HEK293 (cell line): ENCODE measurements at regions not wholly inside any gene's neighbourhood (a gene's known extent, or its start where the extent isn't known, plus 50 kb on each side); places are given as distances from the start of the nearest gene placed in this dataset.

Source experiments
- CTCF ChIA-PET: fragments of 350-600 bp; formaldehyde crosslinking; extraction: SDS; loops from one replicate; lab custom pipeline; 2021; ENCODE audit warnings: antibody characterized with exemption; lab: Yijun Ruan, JAX
- POLR2A ChIA-PET: fragments of 300-600 bp; formaldehyde crosslinking; extraction: SDS; loops from one replicate; lab custom pipeline; 2020; ENCODE audit warnings: antibody characterized with exemption, inconsistent platforms; lab: Yijun Ruan, JAX
- H3K27ac ChIP-seq: fragments of 200-500 bp; sonication (Bioruptor generic); 2 replicates; pipeline ENCODE4 v1.5.1; 2014; ENCODE audit warnings: low read depth, low read length, control low read depth, inconsistent platforms; ENCODE audit errors: extremely low read depth
- H3K36me3 ChIP-seq, 2 experiments: fragments of 200-500 bp in 1 of 2; sonication (Bioruptor generic) in 1 of 2; 1 replicate in 1 of 2; 2 replicates in 1 of 2; pipeline ENCODE4 v1.5.1; 2014 to 2017; ENCODE audit warnings: inconsistent platforms in 2 of 2, low read length in 2 of 2; ENCODE audit not compliant: control insufficient read depth in 2 of 2, insufficient read depth in 1 of 2
- H3K4me1 ChIP-seq: fragments of 200-500 bp; sonication (Bioruptor generic); 2 replicates; pipeline ENCODE4 v1.5.1; 2014; ENCODE audit warnings: mild to moderate bottlenecking, low read length, inconsistent platforms; ENCODE audit not compliant: control insufficient read depth, insufficient read depth
- H3K4me3 ChIP-seq: 2 replicates; pipeline ENCODE4 v1.5.1; 2011; ENCODE audit warnings: low read depth, mild to moderate bottlenecking, control low read depth, low read length, moderate library complexity
- H3K9me3 ChIP-seq: fragments of 200-500 bp; sonication (Bioruptor generic); 2 replicates; pipeline ENCODE4 v1.5.1; 2014; ENCODE audit warnings: low read depth, low read length, inconsistent platforms; ENCODE audit not compliant: control insufficient read depth, insufficient read depth
- GFI1B ChIP-seq: fragments of 450-650 bp; formaldehyde crosslinking; IDR thresholded peaks from 2 replicates; pipeline ENCODE4 v1.5.1; 2016; ENCODE audit warnings: missing biosample characterization, missing genetic modification characterization
- GLI4 ChIP-seq: fragments of 450-650 bp; formaldehyde crosslinking; IDR thresholded peaks from 2 replicates; pipeline ENCODE4 v1.5.1; 2016; ENCODE audit warnings: missing biosample characterization, missing genetic modification characterization
- RBAK ChIP-seq: fragments of 450-650 bp; formaldehyde crosslinking; IDR thresholded peaks from 2 replicates; pipeline ENCODE4 v1.5.1; 2016; ENCODE audit warnings: missing biosample characterization, missing genetic modification characterization
- TRIM28 ChIP-seq: IDR thresholded peaks from 2 replicates; pipeline ENCODE4 v1.6.1; 2011; ENCODE audit warnings: low read length, control low read depth, borderline replicate concordance
- WT1 ChIP-seq: fragments of 450-650 bp; formaldehyde crosslinking; IDR thresholded peaks from 2 replicates; pipeline ENCODE4 v1.5.1; 2016; ENCODE audit warnings: missing biosample characterization, missing genetic modification characterization
- ZBTB1 ChIP-seq: fragments of 450-650 bp; formaldehyde crosslinking; IDR thresholded peaks from 2 replicates; pipeline ENCODE4 v1.5.1; 2016; ENCODE audit warnings: missing biosample characterization, missing genetic modification characterization
- ZBTB17 ChIP-seq: fragments of 450-650 bp; formaldehyde crosslinking; IDR thresholded peaks from 2 replicates; pipeline ENCODE4 v1.5.1; 2016; ENCODE audit warnings: missing biosample characterization, missing genetic modification characterization
- ZFHX2 ChIP-seq: fragments of 450-650 bp; formaldehyde crosslinking; conservative IDR thresholded peaks from 2 replicates; pipeline ENCODE4 v1.5.1; 2016; ENCODE audit warnings: missing biosample characterization, missing genetic modification characterization
- ZNF16 ChIP-seq: fragments of 450-650 bp; formaldehyde crosslinking; IDR thresholded peaks from 2 replicates; pipeline ENCODE4 v1.5.1; 2016; ENCODE audit warnings: low read depth, missing biosample characterization, missing genetic modification characterization
- ZNF184 ChIP-seq: fragments of 450-650 bp; IDR thresholded peaks from 2 replicates; pipeline ENCODE4 v1.5.1; 2018; ENCODE audit warnings: missing biosample characterization, mild to moderate bottlenecking, missing genetic modification characterization
- ZNF202 ChIP-seq: fragments of 450-650 bp; formaldehyde crosslinking; IDR thresholded peaks from 2 replicates; pipeline ENCODE4 v1.5.1; 2016; ENCODE audit warnings: missing biosample characterization, missing genetic modification characterization, borderline replicate concordance
- ZNF354C ChIP-seq: fragments of 450-650 bp; formaldehyde crosslinking; IDR thresholded peaks from 2 replicates; pipeline ENCODE4 v1.5.1; 2016; ENCODE audit warnings: missing biosample characterization, missing genetic modification characterization, low read depth, borderline replicate concordance
- ZNF521 ChIP-seq: fragments of 450-650 bp; formaldehyde crosslinking; IDR thresholded peaks from 2 replicates; pipeline ENCODE4 v1.5.1; 2017; ENCODE audit warnings: missing biosample characterization, mild to moderate bottlenecking, missing genetic modification characterization
- ZNF544 ChIP-seq: fragments of 450-650 bp; formaldehyde crosslinking; IDR thresholded peaks from 2 replicates; pipeline ENCODE4 v1.5.0; 2017; ENCODE audit warnings: missing biosample characterization, missing genetic modification characterization
- ZNF555 ChIP-seq: fragments of 450-650 bp; formaldehyde crosslinking; conservative IDR thresholded peaks from 2 replicates; pipeline ENCODE4 v1.5.1; 2017; ENCODE audit warnings: missing biosample characterization, mild to moderate bottlenecking, missing genetic modification characterization, inconsistent platforms
- ZNF596 ChIP-seq: fragments of 450-650 bp; IDR thresholded peaks from 2 replicates; pipeline ENCODE4 v1.5.0; 2018; ENCODE audit warnings: missing biosample characterization, mild to moderate bottlenecking, missing genetic modification characterization, moderate library complexity
- ZNF621 ChIP-seq: fragments of 450-650 bp; formaldehyde crosslinking; IDR thresholded peaks from 2 replicates; pipeline ENCODE4 v1.5.1; 2017; ENCODE audit warnings: missing biosample characterization, missing genetic modification characterization
- ZNF623 ChIP-seq: fragments of 450-650 bp; formaldehyde crosslinking; IDR thresholded peaks from 2 replicates; pipeline ENCODE4 v1.5.1; 2016; ENCODE audit warnings: missing biosample characterization, missing genetic modification characterization
- ZNF658 ChIP-seq: fragments of 450-650 bp; formaldehyde crosslinking; IDR thresholded peaks from 2 replicates; pipeline ENCODE4; 2016; ENCODE audit warnings: missing biosample characterization, missing genetic modification characterization
- ZNF747 ChIP-seq: fragments of 450-650 bp; formaldehyde crosslinking; IDR thresholded peaks from 2 replicates; pipeline ENCODE4 v1.5.1; 2016; ENCODE audit warnings: missing biosample characterization, missing genetic modification characterization
- TF ChIP-seq, protein P1 (sequence below): fragments of 450-650 bp; formaldehyde crosslinking; IDR thresholded peaks from 2 replicates; pipeline ENCODE4 v1.5.1; 2016; ENCODE audit warnings: missing biosample characterization, missing genetic modification characterization, low read depth
- TF ChIP-seq, protein P2 (sequence below): fragments of 450-650 bp; formaldehyde crosslinking; IDR thresholded peaks from 2 replicates; pipeline ENCODE4 v1.5.1; 2017; ENCODE audit warnings: missing biosample characterization, missing genetic modification characterization
- TF ChIP-seq, protein P3 (sequence below): fragments of 450-650 bp; formaldehyde crosslinking; IDR thresholded peaks from 2 replicates; pipeline ENCODE4 v1.5.1; 2016; ENCODE audit warnings: missing biosample characterization, missing genetic modification characterization, borderline replicate concordance
- TF ChIP-seq, protein P4 (sequence below): fragments of 450-650 bp; formaldehyde crosslinking; IDR thresholded peaks from 2 replicates; pipeline ENCODE4 v1.5.1; 2016; ENCODE audit warnings: missing biosample characterization, missing genetic modification characterization

DNA sequence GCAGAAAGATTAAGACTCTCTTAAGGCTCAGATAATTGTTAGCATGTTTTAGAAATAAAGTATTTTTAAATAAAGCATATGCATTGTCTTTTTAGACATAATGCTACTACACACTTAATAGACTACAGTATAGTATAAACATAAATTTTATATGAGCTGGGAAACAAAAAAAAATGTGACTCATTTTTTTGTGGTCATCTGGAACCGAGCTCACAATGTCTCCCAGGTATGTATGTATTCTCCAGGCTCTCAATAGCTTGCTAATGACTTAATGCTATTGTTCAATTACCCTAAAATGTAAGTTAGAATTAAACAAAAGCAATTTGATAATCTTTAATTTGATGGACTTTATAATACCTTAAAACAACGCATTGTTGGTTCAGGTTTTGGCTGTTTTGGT lies 167.2 kb downstream of the NUP35 start:
- TF ChIP-seq, protein P1, sequence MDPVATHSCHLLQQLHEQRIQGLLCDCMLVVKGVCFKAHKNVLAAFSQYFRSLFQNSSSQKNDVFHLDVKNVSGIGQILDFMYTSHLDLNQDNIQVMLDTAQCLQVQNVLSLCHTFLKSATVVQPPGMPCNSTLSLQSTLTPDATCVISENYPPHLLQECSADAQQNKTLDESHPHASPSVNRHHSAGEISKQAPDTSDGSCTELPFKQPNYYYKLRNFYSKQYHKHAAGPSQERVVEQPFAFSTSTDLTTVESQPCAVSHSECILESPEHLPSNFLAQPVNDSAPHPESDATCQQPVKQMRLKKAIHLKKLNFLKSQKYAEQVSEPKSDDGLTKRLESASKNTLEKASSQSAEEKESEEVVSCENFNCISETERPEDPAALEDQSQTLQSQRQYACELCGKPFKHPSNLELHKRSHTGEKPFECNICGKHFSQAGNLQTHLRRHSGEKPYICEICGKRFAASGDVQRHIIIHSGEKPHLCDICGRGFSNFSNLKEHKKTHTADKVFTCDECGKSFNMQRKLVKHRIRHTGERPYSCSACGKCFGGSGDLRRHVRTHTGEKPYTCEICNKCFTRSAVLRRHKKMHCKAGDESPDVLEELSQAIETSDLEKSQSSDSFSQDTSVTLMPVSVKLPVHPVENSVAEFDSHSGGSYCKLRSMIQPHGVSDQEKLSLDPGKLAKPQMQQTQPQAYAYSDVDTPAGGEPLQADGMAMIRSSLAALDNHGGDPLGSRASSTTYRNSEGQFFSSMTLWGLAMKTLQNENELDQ: no peak
- no peak for TF ChIP-seq WT1
- no peak for TF ChIP-seq ZNF354C (tag by site-specific recombination)
- no peak for TF ChIP-seq ZNF658
- TF ChIP-seq RBAK (tag by site-specific recombination): no peak
- TF ChIP-seq ZNF555: no peak
- TF ChIP-seq ZBTB1 (tag by site-specific recombination): no peak
- no peak for TF ChIP-seq ZBTB17 (tag by site-specific recombination)
- TF ChIP-seq GFI1B: no peak
- TF ChIP-seq GLI4: no peak
- TF ChIP-seq ZNF521: no peak
- TF ChIP-seq ZNF16 (tag by site-specific recombination): no peak
- TF ChIP-seq, protein P2, sequence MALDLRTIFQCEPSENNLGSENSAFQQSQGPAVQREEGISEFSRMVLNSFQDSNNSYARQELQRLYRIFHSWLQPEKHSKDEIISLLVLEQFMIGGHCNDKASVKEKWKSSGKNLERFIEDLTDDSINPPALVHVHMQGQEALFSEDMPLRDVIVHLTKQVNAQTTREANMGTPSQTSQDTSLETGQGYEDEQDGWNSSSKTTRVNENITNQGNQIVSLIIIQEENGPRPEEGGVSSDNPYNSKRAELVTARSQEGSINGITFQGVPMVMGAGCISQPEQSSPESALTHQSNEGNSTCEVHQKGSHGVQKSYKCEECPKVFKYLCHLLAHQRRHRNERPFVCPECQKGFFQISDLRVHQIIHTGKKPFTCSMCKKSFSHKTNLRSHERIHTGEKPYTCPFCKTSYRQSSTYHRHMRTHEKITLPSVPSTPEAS (tag by site-specific recombination): no peak
- TF ChIP-seq ZNF202 (tag by site-specific recombination): no peak
- TF ChIP-seq, protein P3, sequence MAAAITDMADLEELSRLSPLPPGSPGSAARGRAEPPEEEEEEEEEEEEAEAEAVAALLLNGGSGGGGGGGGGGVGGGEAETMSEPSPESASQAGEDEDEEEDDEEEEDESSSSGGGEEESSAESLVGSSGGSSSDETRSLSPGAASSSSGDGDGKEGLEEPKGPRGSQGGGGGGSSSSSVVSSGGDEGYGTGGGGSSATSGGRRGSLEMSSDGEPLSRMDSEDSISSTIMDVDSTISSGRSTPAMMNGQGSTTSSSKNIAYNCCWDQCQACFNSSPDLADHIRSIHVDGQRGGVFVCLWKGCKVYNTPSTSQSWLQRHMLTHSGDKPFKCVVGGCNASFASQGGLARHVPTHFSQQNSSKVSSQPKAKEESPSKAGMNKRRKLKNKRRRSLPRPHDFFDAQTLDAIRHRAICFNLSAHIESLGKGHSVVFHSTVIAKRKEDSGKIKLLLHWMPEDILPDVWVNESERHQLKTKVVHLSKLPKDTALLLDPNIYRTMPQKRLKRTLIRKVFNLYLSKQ (tag by site-specific recombination): no peak
- CTCF ChIA-PET: no interaction called here
- Histone ChIP-seq H3K27ac (no peak overlapping the region), H3K4me3 (no peak overlapping the region), H3K9me3 (no peaks in the 10 kb centered on the region), H3K36me3 (no peaks in the 10 kb centered on the region), H3K4me1 (no peaks in the 10 kb centered on the region)
- POLR2A ChIA-PET: no interaction called here

DNA sequence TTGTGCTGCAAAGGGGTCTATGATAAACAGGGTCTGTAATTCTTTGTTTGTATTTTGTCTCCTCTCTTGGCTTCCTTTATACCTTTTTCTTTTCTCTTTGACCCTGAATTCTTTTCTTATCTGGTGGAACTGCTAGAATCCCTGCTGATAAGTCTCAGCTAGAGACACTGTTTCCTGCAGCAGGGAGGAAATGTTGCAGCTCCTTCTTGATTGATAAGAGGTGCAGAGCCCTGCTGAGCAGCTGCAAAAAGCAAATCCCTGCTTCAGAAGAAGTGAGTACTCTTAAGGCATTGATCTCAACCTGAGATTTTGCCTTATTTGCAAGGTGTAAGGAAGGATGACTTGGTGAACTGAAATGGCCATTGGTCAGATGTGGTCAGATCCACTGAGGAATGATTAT lies 167.8 kb downstream of the NUP35 start:
- Histone ChIP-seq H3K4me1 (no peaks in the 10 kb centered on the region), H3K9me3 (no peaks in the 10 kb centered on the region), H3K4me3 (no peak overlapping the region), H3K36me3 (no peaks in the 10 kb centered on the region), H3K27ac (no peak overlapping the region)
- ChIA-PET CTCF (no interaction called here), POLR2A (no interaction called here)
- TF ChIP-seq ZNF184 (no peak), ZNF623 (tag by site-specific recombination) (no peak), TRIM28 (no peak), ZNF747 (tag by site-specific recombination) (no peak), ZFHX2 (tag by site-specific recombination) (no peak), ZNF621 (tag by site-specific recombination) (no peak), ZNF596 (no peak), ZNF544 (tag by site-specific recombination) (no peak)
- TF ChIP-seq, protein P4, sequence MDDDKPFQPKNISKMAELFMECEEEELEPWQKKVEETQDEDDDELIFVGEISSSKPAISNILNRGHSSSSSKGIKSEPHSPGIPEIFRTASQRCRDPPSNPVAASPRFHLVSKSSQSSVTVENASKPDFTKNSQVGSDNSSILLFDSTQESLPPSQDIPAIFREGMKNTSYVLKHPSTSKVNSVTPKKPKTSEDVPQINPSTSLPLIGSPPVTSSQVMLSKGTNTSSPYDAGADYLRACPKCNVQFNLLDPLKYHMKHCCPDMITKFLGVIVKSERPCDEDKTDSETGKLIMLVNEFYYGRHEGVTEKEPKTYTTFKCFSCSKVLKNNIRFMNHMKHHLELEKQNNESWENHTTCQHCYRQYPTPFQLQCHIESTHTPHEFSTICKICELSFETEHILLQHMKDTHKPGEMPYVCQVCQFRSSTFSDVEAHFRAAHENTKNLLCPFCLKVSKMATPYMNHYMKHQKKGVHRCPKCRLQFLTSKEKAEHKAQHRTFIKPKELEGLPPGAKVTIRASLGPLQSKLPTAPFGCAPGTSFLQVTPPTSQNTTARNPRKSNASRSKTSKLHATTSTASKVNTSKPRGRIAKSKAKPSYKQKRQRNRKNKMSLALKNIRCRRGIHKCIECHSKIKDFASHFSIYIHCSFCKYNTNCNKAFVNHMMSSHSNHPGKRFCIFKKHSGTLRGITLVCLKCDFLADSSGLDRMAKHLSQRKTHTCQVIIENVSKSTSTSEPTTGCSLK (tag by site-specific recombination): no peak
- TF ChIP-seq, protein P3 (tag by site-specific recombination): no peak
